ENCODE measurements at regions not wholly inside any gene's neighbourhood (a gene's known extent, or its start where the extent isn't known, plus 50 kb on each side); places are given as distances from the start of the nearest gene placed in this dataset.

GRCh38 chr2:228738671-228739380, 532.3 kb downstream of the PID1 start:
- TF ChIP-seq CTCF (IDR thresholded peaks at IDR 0.05) = no peak
- no peak for TF ChIP-seq EP300 (IDR thresholded peaks at IDR 0.05)
